ENCODE measurements at regions not wholly inside any gene's neighbourhood (a gene's known extent, or its start where the extent isn't known, plus 50 kb on each side); places are given as distances from the start of the nearest gene placed in this dataset.

- no peak for DNase-seq
Measured at GRCh38 chr13:79803989-79804388, 323.0 kb downstream of the NDFIP2 start.

DNA sequence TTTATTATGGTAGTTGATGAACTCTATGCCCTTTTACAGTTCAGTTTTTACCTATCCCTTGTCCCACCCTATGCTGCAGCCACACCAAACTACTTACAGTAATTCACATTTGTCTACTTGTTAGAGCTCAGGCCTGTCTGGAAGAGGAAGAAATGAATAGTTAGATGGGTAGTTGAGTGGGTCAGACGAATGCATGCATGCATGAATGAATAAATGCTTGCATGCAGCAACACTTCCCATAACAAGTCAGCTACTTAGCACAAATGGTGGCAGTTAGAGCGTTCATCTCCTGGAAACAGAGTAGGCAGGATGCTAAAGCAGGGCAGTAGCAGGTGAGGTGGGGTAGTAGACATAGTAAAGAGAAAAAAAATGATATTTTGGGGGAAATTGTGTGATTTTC, 322.3 kb downstream of the NDFIP2 start:
- no peak for DNase-seq

DNA sequence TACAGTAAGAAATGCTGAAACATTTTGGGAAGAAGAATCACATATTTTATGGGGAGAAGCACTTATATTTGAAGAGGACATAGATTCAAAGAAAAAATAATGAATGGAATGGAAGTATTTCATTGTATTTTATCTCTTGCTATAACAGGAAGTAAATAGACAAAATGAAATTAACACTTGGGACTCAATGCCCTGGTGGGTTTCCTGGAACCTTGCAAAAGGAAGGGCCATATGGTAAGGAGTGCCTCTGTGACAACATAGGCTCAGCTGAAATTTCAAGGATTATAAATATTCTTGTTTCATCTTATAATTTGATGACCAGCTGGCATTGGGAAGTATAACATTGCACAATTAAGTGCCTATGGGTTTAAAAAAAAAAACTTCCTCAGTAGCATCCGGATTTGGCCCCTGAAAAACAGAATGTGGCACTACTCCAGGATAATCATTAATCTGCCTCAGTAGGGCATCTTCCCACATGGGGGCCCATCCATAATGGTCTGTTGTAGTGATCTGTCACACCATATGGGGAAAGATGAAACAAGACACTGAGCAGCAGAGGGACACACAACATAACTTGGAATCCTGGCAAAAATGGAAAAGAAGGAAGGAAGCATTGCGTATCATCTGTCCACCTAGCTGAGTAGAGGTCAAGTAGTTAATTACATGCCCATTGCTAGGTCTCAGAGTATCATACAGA, 321.6 kb downstream of the NDFIP2 start:
- no peak for DNase-seq

GRCh38 chr13:79799059-79799867, 318.3 kb downstream of the NDFIP2 start:
- DNase-seq = no peak

DNA sequence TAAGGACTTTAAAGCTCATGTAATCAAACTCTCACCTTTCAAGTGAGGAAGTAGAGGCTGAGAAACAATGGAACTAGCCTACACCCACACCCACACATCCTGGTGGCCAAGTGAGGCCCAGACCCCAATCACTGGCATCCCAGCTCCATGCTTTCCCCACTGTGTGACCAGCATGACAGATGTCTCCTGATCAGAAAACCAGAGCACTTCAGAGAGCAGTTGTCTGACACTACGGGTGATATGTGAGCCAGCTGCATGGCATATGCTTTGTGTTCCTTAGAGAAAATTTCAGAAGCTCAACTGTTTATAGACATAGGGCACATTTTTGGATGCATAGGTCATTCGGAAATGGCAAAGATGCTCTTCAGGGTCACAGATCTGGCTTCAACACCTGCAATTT, 315.2 kb downstream of the NDFIP2 start:
- DNase-seq = no peak

DNA sequence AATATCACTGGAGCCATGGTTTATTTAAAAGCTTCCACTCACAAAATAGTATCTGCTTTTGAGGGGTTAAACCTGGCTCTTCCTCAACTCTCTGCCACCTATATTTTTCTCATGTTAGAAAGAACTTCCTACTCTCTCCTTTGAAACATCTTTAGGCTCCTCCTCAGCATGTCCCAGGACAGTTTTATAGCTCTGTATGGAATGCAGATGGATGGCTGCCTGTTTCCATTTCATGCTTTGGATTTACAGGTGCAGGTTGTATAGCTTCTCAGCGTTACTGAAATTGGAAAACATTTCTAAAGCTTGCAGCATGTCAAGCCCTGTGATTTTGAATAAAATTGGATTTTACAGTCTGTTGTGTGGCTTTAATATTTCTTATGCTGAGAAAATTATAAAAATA, 314.0 kb downstream of the NDFIP2 start:
- DNase-seq = no peak

GRCh38 chr13:79792716-79793115, 311.8 kb downstream of the NDFIP2 start:
- DNase-seq = no peak

GRCh38 chr13:79791471-79792042, 310.6 kb downstream of the NDFIP2 start:
- DNase-seq = no peak

DNA sequence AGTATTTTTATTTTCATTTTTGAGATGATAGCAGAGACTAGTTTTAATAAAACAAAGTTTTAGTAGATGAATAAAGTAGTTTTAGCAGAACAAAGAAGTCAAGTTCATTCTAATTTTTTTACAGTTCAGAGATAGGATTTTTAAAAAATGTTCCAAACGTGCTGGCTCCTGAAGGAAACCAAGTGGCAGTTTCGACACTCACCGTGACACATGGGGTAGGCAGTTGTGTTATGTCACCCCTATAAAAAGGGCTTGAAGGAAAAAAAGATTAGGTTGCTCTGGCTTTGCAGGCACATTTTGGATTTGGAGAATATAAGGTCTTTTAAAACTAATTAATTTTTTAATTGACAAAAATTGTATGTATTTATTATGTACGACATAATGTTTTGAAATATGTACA, 305.2 kb downstream of the NDFIP2 start:
- no peak for DNase-seq

GRCh38 chr13:79782541-79783205, 301.7 kb downstream of the NDFIP2 start:
- DNase-seq = no peak

DNA sequence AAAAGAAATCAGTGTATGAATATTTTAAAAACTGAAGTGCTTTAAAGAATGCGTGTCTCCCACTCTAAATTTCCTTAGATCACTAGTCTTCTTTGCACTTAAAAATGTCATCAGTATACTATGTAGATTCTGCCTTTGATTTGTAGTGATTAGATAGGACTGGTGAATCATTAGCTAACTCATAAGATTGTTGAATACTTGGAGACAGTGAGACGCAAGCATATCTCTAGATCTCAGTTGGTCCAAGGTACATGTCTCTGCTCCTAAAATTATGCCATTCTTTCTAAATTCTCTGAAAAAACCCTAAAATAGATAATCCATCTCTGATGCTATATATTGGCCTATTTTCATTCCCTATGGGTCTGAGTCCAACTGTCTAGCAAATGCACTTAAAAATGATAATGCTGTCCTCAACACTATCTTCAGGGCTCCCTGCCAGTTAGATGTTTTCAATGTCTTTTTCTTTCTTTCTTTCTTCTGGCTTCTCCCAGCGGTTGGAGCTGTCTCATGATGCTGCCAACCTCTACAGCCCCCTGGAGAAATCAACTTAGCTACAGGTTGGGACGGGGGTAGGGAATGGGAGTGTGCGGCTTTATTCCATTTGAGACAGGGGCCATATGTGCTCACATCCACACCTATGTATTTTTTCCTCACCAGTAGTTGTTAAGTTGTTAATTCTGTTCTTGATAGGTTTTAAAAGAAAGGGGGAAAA, 301.0 kb downstream of the NDFIP2 start:
- no peak for DNase-seq

DNA sequence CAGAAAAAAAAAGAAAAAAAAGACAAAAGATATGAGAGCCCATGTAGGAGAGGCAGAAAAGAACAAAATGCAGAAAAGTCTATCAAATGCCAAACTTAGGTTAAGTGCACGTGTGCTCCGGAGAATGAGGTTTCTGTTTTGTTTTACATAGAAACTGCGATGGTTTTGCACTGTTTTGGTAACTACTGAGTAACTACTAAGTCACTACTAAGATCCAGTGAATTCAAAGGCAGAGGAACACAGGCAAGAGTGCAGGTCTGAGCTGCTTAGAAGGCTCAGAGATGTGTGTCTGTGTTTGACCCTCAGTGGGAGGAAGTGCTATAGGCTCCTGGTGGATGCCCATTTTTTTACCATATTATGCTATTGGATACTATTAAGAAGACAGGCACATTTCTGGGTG, 299.3 kb downstream of the NDFIP2 start:
- DNase-seq = no peak

GRCh38 chr13:79779761-79780160, 298.8 kb downstream of the NDFIP2 start:
- no peak for DNase-seq

DNA sequence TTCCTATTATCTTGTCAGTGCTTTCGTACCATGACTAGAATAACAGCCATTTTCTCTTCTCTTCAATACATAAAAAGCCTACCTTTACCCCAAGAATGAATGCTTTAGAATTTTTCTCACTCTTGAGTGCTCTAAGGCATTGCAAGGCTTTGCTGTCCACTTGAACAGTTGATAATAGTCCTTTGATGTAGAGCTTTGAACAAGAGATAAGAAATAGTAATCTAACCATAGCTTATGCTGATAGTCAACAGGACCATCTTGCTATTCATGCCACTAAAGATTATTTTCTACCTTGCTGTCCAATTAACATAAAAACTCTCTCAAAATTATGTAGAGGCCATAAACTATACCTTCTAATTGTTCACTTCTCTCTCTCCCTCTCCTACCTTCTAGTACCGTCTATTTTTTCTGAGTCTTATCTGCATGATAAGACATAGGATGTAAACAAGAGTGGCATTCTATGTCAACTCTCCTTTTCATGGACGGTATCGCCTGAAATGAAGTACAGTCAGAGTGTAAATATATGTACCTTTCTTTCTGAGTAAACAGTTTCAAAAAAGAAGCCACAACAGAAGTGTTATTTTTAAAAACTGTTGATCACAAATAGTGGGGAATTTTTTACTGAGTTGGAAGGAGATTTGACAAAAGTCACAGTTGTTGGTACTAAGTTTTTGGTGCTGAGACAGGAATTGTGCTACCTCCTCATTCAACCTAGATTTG, 297.9 kb downstream of the NDFIP2 start:
- DNase-seq = no peak

GRCh38 chr13:79777504-79777903, 296.5 kb downstream of the NDFIP2 start:
- DNase-seq = no peak

DNA sequence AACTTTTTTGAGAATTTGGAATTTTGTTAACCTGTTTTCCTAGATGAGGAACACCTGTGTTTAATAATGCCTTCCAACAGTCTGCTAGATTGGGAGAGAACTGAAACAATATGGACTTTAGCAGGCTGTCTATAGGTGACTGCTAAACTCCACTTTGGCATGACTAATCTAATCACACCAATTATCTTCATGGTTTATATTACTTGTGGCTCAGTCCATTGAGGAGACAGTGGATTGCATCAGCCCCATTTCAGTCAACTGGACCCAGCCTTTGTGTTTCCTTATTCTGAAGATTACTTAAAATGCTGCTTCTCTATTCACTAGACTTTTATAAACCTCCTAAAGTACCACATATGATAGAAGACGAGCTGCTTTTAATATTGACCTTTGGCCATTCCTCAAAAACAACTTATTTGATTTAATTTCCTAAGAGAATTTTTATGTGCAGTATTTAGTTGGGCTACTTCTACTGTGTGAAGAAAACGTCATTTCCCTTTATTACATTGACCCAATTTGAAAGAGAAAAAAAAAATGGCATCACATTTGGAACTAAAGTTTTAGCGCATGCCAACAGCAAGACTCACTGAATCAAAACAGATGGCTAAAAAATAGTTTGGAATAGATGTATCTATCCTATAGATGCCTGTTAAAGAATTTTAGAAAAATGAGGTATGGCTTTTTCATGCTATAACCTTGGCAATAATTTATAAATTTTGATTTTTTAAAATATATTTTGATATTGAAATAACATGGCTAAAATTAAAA, 295.8 kb downstream of the NDFIP2 start:
- DNase-seq = no peak

GRCh38 chr13:79775830-79776229, 294.9 kb downstream of the NDFIP2 start:
- DNase-seq = no peak

GRCh38 chr13:79772811-79773210, 291.9 kb downstream of the NDFIP2 start:
- DNase-seq = no peak

DNA sequence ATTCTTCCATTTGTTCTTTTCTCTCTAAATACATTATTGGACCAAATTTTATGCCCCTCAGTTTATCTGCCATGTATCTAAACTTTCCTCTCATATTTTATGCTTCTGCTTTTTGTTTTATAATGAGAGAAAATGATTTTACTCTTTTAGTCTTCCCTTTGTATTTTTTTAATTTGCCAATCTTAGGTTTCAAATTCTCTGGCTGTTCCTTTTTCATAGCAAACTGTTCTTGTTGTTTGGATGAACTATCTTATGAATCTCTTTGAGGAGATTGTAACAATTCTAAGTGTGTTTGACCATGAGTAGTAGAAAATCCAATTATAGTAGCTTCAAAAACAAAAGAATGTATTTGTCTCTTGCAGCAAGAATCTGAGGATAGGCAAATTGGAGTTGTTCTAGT, 290.5 kb downstream of the NDFIP2 start:
- no peak for DNase-seq

DNA sequence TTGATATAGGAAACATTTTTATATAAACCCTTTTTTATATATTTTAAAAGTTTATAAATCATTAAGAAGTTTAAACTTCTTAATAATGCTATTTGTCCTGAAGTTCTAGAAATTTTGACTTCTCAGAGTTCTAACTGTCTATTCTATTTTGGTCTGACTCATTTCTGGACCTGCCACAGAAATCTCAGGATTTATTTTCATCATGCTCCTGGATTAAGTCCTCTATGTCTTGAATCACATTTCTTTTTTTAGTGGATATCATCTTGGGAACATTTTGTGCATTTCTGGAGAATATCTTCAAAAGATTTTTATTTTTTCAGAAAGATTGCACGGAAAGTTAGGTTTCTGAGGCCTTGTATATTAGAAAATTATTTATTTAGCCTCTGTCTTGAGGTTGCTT, 289.1 kb downstream of the NDFIP2 start:
- no peak for DNase-seq

DNA sequence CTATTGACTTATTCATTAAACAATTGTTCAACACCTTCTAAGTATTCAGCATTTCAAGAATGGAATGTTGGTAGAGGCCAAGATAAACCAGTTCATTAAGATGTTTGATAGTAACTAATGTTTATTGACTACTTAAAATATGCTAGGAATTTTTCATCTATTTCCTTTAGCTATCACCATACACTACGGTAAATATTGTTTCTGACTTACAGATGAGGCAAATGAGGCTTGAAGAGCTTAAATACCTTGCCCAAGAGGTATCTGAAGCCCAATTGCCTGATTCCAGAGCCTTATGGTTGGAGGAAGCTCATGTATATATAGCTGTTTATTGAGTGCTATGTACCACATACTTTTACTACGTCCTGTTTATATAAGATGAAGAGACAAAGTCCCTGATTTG, 286.2 kb downstream of the NDFIP2 start:
- no peak for DNase-seq

DNA sequence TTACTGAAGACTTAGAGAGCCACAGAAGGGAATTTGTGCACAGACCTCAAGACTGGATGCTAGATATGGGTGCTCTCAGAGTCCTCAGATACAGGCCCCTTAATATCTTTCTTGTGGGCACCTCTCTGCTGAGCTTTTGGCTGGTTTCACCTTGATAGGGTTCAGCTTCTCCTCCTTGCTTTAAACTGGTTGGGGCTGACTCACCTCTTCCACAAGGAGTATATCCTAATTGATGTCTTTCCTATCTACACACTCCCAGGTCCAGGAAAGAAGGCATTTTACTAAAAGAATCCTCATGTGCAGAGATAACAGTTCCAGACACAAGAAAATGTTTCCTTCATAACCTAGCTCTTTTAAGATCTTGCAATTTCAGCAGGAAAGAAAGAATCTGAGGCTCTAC, 284.4 kb downstream of the NDFIP2 start:
- no peak for DNase-seq

All from activated CD4-positive, alpha-beta T cell treated with anti-CD3 and anti-CD28 coated beads for 1 hour (primary cell).